EH (cell line): ENCODE measurements at regions not wholly inside any gene's neighbourhood (a gene's known extent, or its start where the extent isn't known, plus 50 kb on each side); places are given as distances from the start of the nearest gene placed in this dataset.

Experiments used
- DNase-seq: peaks from one replicate; pipeline ENCODE4 v3.0.0-alpha.2; 2015; ENCODE audit warnings: low read depth

GRCh38 chr1:95431235-95431634 lies 197.2 kb downstream of the RWDD3 start:
- no peak for DNase-seq

- no peak for DNase-seq
These were observed 201.6 kb downstream of the RWDD3 start for GRCh38 chr1:95435611-95436010.

GRCh38 chr1:95437011-95437410 lies 203.0 kb downstream of the RWDD3 start:
- DNase-seq, result no peak

- no peak for DNase-seq
These were observed 203.8 kb downstream of the RWDD3 start for GRCh38 chr1:95437781-95438180.

GRCh38 chr1:95438218-95438948 lies 204.4 kb downstream of the RWDD3 start:
- no peak for DNase-seq

- no peak for DNase-seq
These were observed 206.5 kb downstream of the RWDD3 start for GRCh38 chr1:95440511-95440910.

GRCh38 chr1:95449516-95449915 lies 215.5 kb downstream of the RWDD3 start:
- DNase-seq, result no peak

- no peak for DNase-seq
These were observed 217.0 kb downstream of the RWDD3 start for GRCh38 chr1:95451054-95451453.

- DNase-seq, result no peak
These were observed 217.9 kb downstream of the RWDD3 start for GRCh38 chr1:95451904-95452303.

GRCh38 chr1:95453053-95453452 lies 219.0 kb downstream of the RWDD3 start:
- no peak for DNase-seq

GRCh38 chr1:95467036-95467435 lies 233.0 kb downstream of the RWDD3 start:
- no peak for DNase-seq

GRCh38 chr1:95475686-95476457 lies 241.9 kb downstream of the RWDD3 start:
- DNase-seq, result no peak

GRCh38 chr1:95496307-95496706 lies 262.3 kb downstream of the RWDD3 start:
- DNase-seq, result no peak

GRCh38 chr1:95496773-95497172 lies 262.8 kb downstream of the RWDD3 start:
- no peak for DNase-seq

- DNase-seq, result no peak
These were observed 263.6 kb downstream of the RWDD3 start for GRCh38 chr1:95497566-95497965.

- no peak for DNase-seq
These were observed 269.4 kb downstream of the RWDD3 start for GRCh38 chr1:95503278-95504030.

GRCh38 chr1:95504321-95504720 lies 270.3 kb downstream of the RWDD3 start:
- no peak for DNase-seq

- no peak for DNase-seq
These were observed 272.9 kb downstream of the RWDD3 start for GRCh38 chr1:95506736-95507414.

- no peak for DNase-seq
These were observed 276.0 kb downstream of the RWDD3 start for GRCh38 chr1:95509989-95510388.

- no peak for DNase-seq
These were observed 278.9 kb downstream of the RWDD3 start for GRCh38 chr1:95512925-95513324.

- no peak for DNase-seq
These were observed 283.5 kb downstream of the RWDD3 start for GRCh38 chr1:95517506-95517905.

- no peak for DNase-seq
These were observed 284.3 kb downstream of the RWDD3 start for GRCh38 chr1:95518310-95518709.
